GM18907 (cell line): ENCODE measurements at regions not wholly inside any gene's neighbourhood (a gene's known extent, or its start where the extent isn't known, plus 50 kb on each side); places are given as distances from the start of the nearest gene placed in this dataset.

Experiments used
- ATAC-seq: cut with Tn5 transposase; IDR thresholded peaks from one replicate; pipeline ENCODE4 v1.9.1; 2021; ENCODE audit warnings: mild to moderate bottlenecking, moderate library complexity; ENCODE audit not compliant: unreplicated experiment

- no peak for ATAC-seq
Observed at GRCh38 chr20:61159957-61160686, 91.9 kb upstream of the CDH4 start.

DNA sequence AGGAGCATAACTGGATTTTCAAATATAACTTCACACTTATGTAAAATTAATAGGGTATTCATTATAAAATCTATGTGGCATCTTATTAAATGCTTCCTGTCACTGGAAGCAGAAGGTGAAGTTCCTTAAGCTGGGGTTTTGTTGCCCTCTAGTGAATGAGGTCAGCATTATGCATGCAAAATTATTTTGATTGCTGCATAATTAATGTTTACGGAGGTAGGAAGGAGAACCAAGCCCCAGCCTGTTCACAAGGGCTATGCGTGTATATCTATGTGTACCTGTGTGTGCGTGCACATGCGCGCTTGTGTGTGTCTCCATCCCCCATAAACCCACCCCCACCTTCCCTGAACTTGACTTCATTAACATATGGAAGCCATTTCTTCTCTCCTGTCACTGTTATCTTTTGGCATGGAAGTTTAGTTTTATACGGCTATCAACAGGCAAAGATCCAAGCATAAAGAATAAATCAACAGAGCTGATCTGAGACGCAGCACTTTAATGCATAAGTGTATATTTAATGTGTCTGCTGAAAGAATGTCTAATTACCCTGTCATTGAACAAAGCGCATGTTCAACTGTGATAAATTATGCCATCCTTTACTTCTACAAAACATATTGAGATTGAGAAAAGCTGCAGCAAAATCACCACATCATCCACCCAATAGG, 90.2 kb upstream of the CDH4 start:
- ATAC-seq = no peak

GRCh38 chr20:61162451-61162850, 89.6 kb upstream of the CDH4 start:
- no peak for ATAC-seq

GRCh38 chr20:61163031-61163430, 89.0 kb upstream of the CDH4 start:
- no peak for ATAC-seq

GRCh38 chr20:61166324-61166723, 85.7 kb upstream of the CDH4 start:
- ATAC-seq = no peak

GRCh38 chr20:61168605-61169004, 83.5 kb upstream of the CDH4 start:
- ATAC-seq = no peak

DNA sequence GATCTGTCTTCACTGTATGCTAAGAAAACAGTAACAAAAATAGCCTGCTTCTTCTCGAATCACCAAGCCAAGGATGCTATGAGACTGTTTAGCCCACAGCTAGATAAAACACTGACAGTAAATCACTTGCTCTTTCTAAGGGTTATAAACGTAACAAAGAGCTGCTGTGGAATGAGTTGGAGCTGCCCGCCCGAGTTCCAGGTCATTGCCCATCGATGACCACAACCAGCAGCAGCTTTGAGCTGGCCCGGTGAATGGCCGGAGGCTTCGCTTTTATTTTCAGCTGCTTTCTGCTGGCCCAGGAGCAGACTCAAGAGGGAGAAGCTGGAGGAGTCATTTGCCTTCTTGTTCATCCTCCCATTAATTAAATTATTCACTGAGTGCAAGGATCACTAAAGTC, 82.2 kb upstream of the CDH4 start:
- no peak for ATAC-seq

DNA sequence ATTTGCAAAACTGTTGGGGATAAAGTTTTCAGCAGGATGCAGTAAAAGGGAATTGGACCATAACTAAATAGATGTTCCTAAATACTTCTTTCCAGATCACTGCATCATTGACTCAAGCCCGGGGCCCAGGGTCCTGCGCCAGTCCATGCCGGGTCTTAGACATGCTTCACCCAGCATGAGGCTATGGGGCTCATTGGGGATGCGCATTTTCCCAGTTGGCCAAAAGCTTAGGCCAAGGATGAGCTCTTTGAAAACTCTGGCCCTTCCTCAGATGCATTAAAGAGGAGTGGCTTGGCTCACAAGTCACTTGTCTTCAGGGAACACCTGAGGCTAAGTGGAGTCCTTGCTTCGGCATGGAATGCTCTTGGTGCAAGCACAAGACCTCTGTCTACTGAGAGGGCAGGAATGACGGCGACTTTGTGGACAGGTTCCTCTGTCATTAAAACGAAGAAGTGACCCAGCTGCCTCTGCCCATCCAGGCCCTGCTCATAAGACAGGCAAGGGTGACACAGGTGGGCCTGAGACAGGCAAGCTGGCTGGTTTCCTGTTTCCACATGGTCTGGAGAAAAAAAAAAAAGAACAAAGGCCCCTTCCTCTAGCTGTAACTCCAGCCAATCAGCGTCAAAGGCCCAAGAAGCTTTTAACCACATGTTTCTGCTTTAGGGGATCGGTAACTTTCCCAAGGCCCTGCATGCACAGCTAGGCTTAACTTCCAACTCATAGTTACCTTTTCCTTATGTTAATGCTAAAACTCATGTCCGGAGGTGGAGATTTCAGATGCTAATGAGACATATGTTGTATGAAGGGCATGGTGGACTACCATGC, 81.4 kb upstream of the CDH4 start:
- ATAC-seq = no peak

- no peak for ATAC-seq
Observed at GRCh38 chr20:61173267-61173666, 78.8 kb upstream of the CDH4 start.

DNA sequence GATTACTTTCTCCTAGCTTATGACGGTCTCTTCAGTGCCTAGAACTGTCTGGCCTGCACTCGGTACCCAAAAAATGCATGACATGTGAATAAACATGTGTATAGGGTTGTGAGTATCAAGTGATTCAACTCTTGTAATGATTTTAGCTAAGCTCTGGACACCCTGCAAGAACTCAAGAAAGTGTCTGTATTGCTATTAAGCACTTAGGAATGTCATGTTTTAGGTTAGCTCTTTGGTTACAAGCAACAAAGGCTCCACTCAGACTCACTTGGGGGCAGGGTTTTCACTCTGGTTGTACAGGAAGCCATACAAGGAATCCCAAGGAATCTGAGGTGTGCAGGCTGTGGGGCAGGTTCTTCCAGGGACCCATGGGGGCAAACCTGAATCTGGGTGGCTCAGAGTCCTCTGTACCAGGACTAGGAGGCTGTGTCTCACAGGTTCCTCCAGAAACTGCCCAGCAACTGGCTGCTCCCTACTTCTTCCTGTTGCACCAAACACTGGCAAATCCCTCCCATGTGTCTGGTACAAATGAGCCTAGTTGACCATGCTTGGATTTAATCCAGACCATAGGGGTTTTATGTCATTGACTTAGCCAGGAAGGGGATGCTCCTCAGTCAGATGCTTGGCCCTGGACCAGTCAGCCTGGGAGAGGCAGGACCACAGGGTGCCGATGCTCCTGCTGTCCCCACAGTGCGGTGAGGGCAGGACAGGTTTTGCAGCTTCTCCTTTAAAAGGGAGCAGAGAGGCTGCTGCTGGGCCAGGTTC, 77.9 kb upstream of the CDH4 start:
- ATAC-seq = no peak

GRCh38 chr20:61176874-61177273, 75.2 kb upstream of the CDH4 start:
- ATAC-seq = no peak

- ATAC-seq = no peak
Observed at GRCh38 chr20:61178551-61179071, 73.5 kb upstream of the CDH4 start.

GRCh38 chr20:61184194-61184593, 67.9 kb upstream of the CDH4 start:
- no peak for ATAC-seq

GRCh38 chr20:61185181-61185580, 66.9 kb upstream of the CDH4 start:
- ATAC-seq = no peak

- no peak for ATAC-seq
Observed at GRCh38 chr20:61185841-61186601, 66.0 kb upstream of the CDH4 start.

DNA sequence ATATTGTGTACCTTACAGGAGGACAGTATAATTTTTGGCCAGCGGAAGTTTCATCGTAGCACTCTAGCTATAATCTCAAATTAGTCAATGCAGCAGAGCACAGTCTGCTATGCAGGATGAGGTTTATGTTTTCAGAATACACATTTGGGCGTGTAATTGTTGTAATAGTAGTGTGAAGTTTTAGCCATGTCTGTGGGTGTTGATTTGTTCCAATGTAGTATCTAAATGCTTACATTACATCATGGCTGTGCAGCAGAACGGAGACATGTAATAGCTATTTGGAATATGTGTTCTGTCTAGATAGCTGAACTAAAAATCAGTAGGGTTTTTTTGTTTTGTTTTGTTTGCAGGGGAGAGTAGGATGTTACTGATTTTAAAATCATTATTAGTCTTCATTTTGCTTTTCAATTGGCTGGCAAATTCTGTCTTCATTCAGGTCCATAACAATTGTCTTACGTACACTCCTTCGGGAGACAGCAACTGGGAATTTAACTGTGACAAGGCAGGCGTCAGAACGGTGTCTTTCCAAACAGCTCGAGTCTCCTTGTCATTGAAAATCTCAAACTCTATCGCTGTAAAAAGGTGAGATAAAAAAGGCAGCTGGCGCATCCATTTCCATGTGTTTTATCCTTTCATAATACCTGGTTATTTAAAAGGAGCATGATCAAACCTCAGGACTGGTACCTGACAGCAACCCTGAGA, 65.1 kb upstream of the CDH4 start:
- no peak for ATAC-seq

GRCh38 chr20:61189534-61189933, 62.5 kb upstream of the CDH4 start:
- no peak for ATAC-seq

- ATAC-seq = no peak
Observed at GRCh38 chr20:61191096-61191495, 61.0 kb upstream of the CDH4 start.

GRCh38 chr20:61192337-61192950, 59.6 kb upstream of the CDH4 start:
- no peak for ATAC-seq
